T-helper 9 cell (primary cell): ENCODE measurements at regions not wholly inside any gene's neighbourhood (a gene's known extent, or its start where the extent isn't known, plus 50 kb on each side); places are given as distances from the start of the nearest gene placed in this dataset.
"Not testable (repeated sequence)": the region's sequence is repeated elsewhere in the genome, so short reads cannot be mapped to it uniquely, and the experiment has no call there.

Experiments used
- DNase-seq: peaks from one replicate; pipeline ENCODE4 v3.0.0-alpha.2; 2020

- DNase-seq, result no peak
These were observed 145.5 kb downstream of the CYP26B1 start for GRCh38 chr2:72001937-72002690.

- DNase-seq, result no peak
These were observed 147.6 kb downstream of the CYP26B1 start for GRCh38 chr2:72000110-72000509.

GRCh38 chr2:71999580-71999979 is 148.1 kb downstream of the CYP26B1 start:
- DNase-seq, result no peak

- no peak for DNase-seq
These were observed 149.8 kb downstream of the CYP26B1 start for GRCh38 chr2:71997843-71998242.

- DNase-seq, result no peak
These were observed 152.5 kb downstream of the CYP26B1 start for GRCh38 chr2:71995067-71995665.

GRCh38 chr2:71992036-71992435 is 155.6 kb downstream of the CYP26B1 start:
- DNase-seq, result no peak

GRCh38 chr2:71991397-71991796 is 156.3 kb downstream of the CYP26B1 start:
- no peak for DNase-seq

- DNase-seq, result no peak
These were observed 156.8 kb downstream of the CYP26B1 start for GRCh38 chr2:71990826-71991225.

GRCh38 chr2:71990122-71990521 is 157.5 kb downstream of the CYP26B1 start:
- no peak for DNase-seq

- no peak for DNase-seq
These were observed 158.0 kb downstream of the CYP26B1 start for GRCh38 chr2:71989671-71990070.

- DNase-seq, result no peak
These were observed 159.5 kb downstream of the CYP26B1 start for GRCh38 chr2:71988170-71988569.

GRCh38 chr2:71976685-71977084 is 171.0 kb downstream of the CYP26B1 start:
- DNase-seq, result no peak

- DNase-seq, result no peak
These were observed 172.8 kb downstream of the CYP26B1 start for GRCh38 chr2:71974846-71975245.

- no peak for DNase-seq
These were observed 176.2 kb downstream of the CYP26B1 start for GRCh38 chr2:71971493-71971892.

- no peak for DNase-seq
These were observed 182.1 kb downstream of the CYP26B1 start for GRCh38 chr2:71965530-71965929.

- no peak for DNase-seq
These were observed 184.6 kb downstream of the CYP26B1 start for GRCh38 chr2:71962911-71963694.

GRCh38 chr2:71962350-71962749 is 185.3 kb downstream of the CYP26B1 start:
- DNase-seq, result no peak

- no peak for DNase-seq
These were observed 186.2 kb downstream of the CYP26B1 start for GRCh38 chr2:71961289-71962027.

- no peak for DNase-seq
These were observed 188.2 kb downstream of the CYP26B1 start for GRCh38 chr2:71959494-71959893.

- not testable (repeated sequence) for DNase-seq
These were observed 189.2 kb downstream of the CYP26B1 start for GRCh38 chr2:71958426-71958825.

- DNase-seq, result no peak
These were observed 195.0 kb downstream of the CYP26B1 start for GRCh38 chr2:71952572-71953188.

- DNase-seq, result no peak
These were observed 195.8 kb downstream of the CYP26B1 start for GRCh38 chr2:71951718-71952404.
